WTC11 (cell line): ENCODE measurements at regions not wholly inside any gene's neighbourhood (a gene's known extent, or its start where the extent isn't known, plus 50 kb on each side); places are given as distances from the start of the nearest gene placed in this dataset.

Experiments used
- ATAC-seq: fragments of 200-7000 bp; cut with Tn5 transposase; 2 replicates; pipeline ENCODE4 v1.10.0; 2021; ENCODE audit warnings: mild to moderate bottlenecking, moderate library complexity
- CTCF ChIA-PET: fragments of 300-600 bp; sonication (Branson Sonifier 250); formaldehyde crosslinking; loops from one replicate; lab custom pipeline; 2021; ENCODE audit warnings: antibody characterized with exemption; lab: Charles Lee
- POLR2A ChIA-PET: fragments of 350-600 bp; sonication (Branson Sonifier 250); formaldehyde crosslinking; loops from one replicate; lab custom pipeline; 2021; ENCODE audit warnings: antibody characterized with exemption; lab: Charles Lee
- DNase-seq: peaks from one replicate; pipeline ENCODE4 v3.0.0; 2021; ENCODE audit warnings: low spot score
- H3K27ac Mint-ChIP-seq: 2 replicates; pipeline ENCODE4 v1.8.0; 2021; ENCODE audit warnings: mixed read lengths
- H3K27me3 Mint-ChIP-seq: 2 replicates; pipeline ENCODE4 v1.8.0; 2021; ENCODE audit warnings: low read depth, mild to moderate bottlenecking, moderate library complexity, mixed read lengths
- H3K36me3 Mint-ChIP-seq: 2 replicates; pipeline ENCODE4 v1.8.0; 2021; ENCODE audit warnings: mixed read lengths
- H3K4me1 Mint-ChIP-seq: 2 replicates; pipeline ENCODE4 v1.8.0; 2022; ENCODE audit warnings: mixed read lengths
- H3K4me3 Mint-ChIP-seq: 2 replicates; pipeline ENCODE4 v1.8.0; 2021; ENCODE audit warnings: mild to moderate bottlenecking, moderate library complexity, mixed read lengths
- H3K9me3 Mint-ChIP-seq: 2 replicates; pipeline ENCODE4 v1.8.0; 2021; ENCODE audit warnings: mixed read lengths
- AFF4 ChIP-seq: sonication (generic); formaldehyde crosslinking; IDR thresholded peaks from 2 replicates; pipeline ENCODE4 v1.8.1; 2023; ENCODE audit warnings: mild to moderate bottlenecking, missing genetic modification reagents, borderline replicate concordance
- CDX4 ChIP-seq: fragments of 250-450 bp; sonication (Bioruptor Pico); IDR thresholded peaks from 2 replicates; pipeline ENCODE4 v1.9.0; 2021; ENCODE audit warnings: moderate library complexity, mild to moderate bottlenecking, inconsistent platforms, borderline replicate concordance
- E2F1 ChIP-seq: sonication (generic); formaldehyde crosslinking; IDR thresholded peaks from 2 replicates; pipeline ENCODE4 v1.8.0; 2022; ENCODE audit warnings: mild to moderate bottlenecking, missing genetic modification reagents
- ETV6 ChIP-seq: sonication (generic); formaldehyde crosslinking; IDR thresholded peaks from 2 replicates; pipeline ENCODE4 v1.8.1; 2022; ENCODE audit warnings: mild to moderate bottlenecking, missing genetic modification reagents
- JAZF1 ChIP-seq: fragments of 250-450 bp; sonication (Bioruptor Pico); IDR thresholded peaks from 2 replicates; pipeline ENCODE4 v1.9.0; 2021; ENCODE audit warnings: moderate library complexity, mild to moderate bottlenecking, inconsistent platforms
- JUN ChIP-seq: sonication (generic); formaldehyde crosslinking; IDR thresholded peaks from 2 replicates; pipeline ENCODE4 v1.8.0; 2023; ENCODE audit warnings: mild to moderate bottlenecking, missing genetic modification reagents
- MLX ChIP-seq: sonication (generic); formaldehyde crosslinking; IDR thresholded peaks from 2 replicates; pipeline ENCODE4 v1.8.1; 2023; ENCODE audit warnings: mild to moderate bottlenecking, missing genetic modification reagents, moderate library complexity
- MYBL2 ChIP-seq: sonication (generic); formaldehyde crosslinking; IDR thresholded peaks from 2 replicates; pipeline ENCODE4 v1.8.1; 2023; ENCODE audit warnings: mild to moderate bottlenecking, moderate library complexity, missing genetic modification reagents
- NFATC4 ChIP-seq: fragments of 250-450 bp; sonication (Bioruptor Pico); IDR thresholded peaks from 2 replicates; pipeline ENCODE4 v1.9.0; 2021; ENCODE audit warnings: mild to moderate bottlenecking
- NR1H2 ChIP-seq: sonication (generic); formaldehyde crosslinking; IDR thresholded peaks from 2 replicates; pipeline ENCODE4 v1.9.0; 2021; ENCODE audit warnings: mild to moderate bottlenecking, moderate library complexity, missing genetic modification reagents
- OVOL2 ChIP-seq: fragments of 250-450 bp; sonication (Bioruptor Pico); IDR thresholded peaks from 2 replicates; pipeline ENCODE4 v1.9.0; 2021; ENCODE audit warnings: mild to moderate bottlenecking, borderline replicate concordance
- USF1 ChIP-seq: sonication (generic); formaldehyde crosslinking; IDR thresholded peaks from 2 replicates; pipeline ENCODE4 v1.8.0; 2022; ENCODE audit warnings: mild to moderate bottlenecking, missing genetic modification reagents
- ZBTB43 ChIP-seq: sonication (generic); formaldehyde crosslinking; IDR thresholded peaks from 2 replicates; pipeline ENCODE4 v1.8.1; 2023; ENCODE audit warnings: mild to moderate bottlenecking, missing genetic modification reagents
- ZNF425 ChIP-seq: fragments of 250-450 bp; sonication (Bioruptor Pico); conservative IDR thresholded peaks from 2 replicates; pipeline ENCODE4 v1.9.0; 2021; ENCODE audit warnings: mild to moderate bottlenecking
- ZNF532 ChIP-seq: fragments of 250-450 bp; sonication (Bioruptor Pico); IDR thresholded peaks from 2 replicates; pipeline ENCODE4 v1.9.0; 2021; ENCODE audit warnings: mild to moderate bottlenecking, borderline replicate concordance

GRCh38 chr6:118750143-118750542, 98.8 kb upstream of the CEP85L start:
- Mint-ChIP-seq H3K4me3 (no peak overlapping the region), H3K4me1 (peaks cover 28% of the 10 kb centered on the region), H3K36me3 (no peaks in the 10 kb centered on the region), H3K27me3 (no peaks in the 10 kb centered on the region; the same call in 1 of the 2 replicates)
- CTCF ChIA-PET = no interaction called here
- no peak for ATAC-seq
- TF ChIP-seq NFATC4 (no peak), ZNF532 (no peak), AFF4 (CRISPR knock-in tag) (no peak), ZNF425 (CRISPR knock-in tag) (no peak), E2F1 (CRISPR knock-in tag) (no peak), JUN (CRISPR knock-in tag) (no peak), NR1H2 (no peak), ETV6 (CRISPR knock-in tag) (no peak), USF1 (no peak), JAZF1 (CRISPR knock-in tag) (no peak), MYBL2 (CRISPR knock-in tag) (no peak), MLX (CRISPR knock-in tag) (no peak), ZBTB43 (no peak), OVOL2 (no peak), CDX4 (CRISPR knock-in tag) (no peak)
- TF ChIP-seq, all 79 proteins: peak for 0
- no peak for DNase-seq
- POLR2A ChIA-PET = interaction anchor here (0.7 kb wide), 1 partner anchor 66 kb away, joined by 3 read pairs; no protein-coding TSS in a partner anchor
- Mint-ChIP-seq H3K9me3 (no peaks in the 10 kb centered on the region), H3K27ac (no peak overlapping the region)
